Vagina (tissue), 2 donors: ENCODE measurements at regions not wholly inside any gene's neighbourhood (a gene's known extent, or its start where the extent isn't known, plus 50 kb on each side); places are given as distances from the start of the nearest gene placed in this dataset.

Source experiments
- POLR2A ChIP-seq, 2 donors: fragments of 450-650 bp; IDR thresholded peaks; one replicate each; pipeline ENCODE4 v1.6.1; 2017; ENCODE audit warnings: antibody characterized with exemption in 2 of 2, mild to moderate bottlenecking in 2 of 2, moderate library complexity in 2 of 2
- POLR2AphosphoS5 ChIP-seq, 2 donors: sonication (generic); formaldehyde crosslinking; IDR thresholded peaks; one replicate each; pipeline ENCODE4 v1.9.0; 2017; ENCODE audit warnings: antibody characterized with exemption in 2 of 2, mild to moderate bottlenecking in 2 of 2, low read depth in 1 of 2; ENCODE audit not compliant: insufficient read depth in 1 of 2
- TF ChIP-seq, protein P1 (sequence below), 3 experiments: fragments of 450-650 bp in 2 of 3; fragments of 200-600 bp in 1 of 3; sonication (generic) in 1 of 3; IDR thresholded peaks; one replicate each; pipeline ENCODE4 v1.5.1; 2017 to 2019; ENCODE audit warnings: antibody characterized with exemption in 3 of 3, mild to moderate bottlenecking in 2 of 3, moderate library complexity in 2 of 3

DNA sequence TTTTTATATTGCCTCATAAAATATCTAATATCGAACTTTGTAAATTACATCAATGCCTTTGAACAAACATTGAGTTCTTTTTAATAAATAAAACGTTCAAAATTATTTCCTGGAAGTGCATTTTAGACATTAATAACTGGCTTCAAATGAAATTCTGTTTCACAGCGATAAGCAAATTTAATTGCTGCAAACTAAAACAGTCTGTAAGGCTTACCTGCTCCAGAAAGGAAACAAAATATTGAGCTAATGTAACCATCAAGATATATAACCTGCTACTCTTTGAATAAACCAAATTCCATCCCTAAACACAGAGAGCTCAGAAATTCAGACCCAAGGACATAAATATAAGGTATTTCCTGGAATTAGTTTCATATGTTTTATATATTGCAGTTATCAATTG, 651.3 kb downstream of the MED13L start:
- TF ChIP-seq, protein P1, sequence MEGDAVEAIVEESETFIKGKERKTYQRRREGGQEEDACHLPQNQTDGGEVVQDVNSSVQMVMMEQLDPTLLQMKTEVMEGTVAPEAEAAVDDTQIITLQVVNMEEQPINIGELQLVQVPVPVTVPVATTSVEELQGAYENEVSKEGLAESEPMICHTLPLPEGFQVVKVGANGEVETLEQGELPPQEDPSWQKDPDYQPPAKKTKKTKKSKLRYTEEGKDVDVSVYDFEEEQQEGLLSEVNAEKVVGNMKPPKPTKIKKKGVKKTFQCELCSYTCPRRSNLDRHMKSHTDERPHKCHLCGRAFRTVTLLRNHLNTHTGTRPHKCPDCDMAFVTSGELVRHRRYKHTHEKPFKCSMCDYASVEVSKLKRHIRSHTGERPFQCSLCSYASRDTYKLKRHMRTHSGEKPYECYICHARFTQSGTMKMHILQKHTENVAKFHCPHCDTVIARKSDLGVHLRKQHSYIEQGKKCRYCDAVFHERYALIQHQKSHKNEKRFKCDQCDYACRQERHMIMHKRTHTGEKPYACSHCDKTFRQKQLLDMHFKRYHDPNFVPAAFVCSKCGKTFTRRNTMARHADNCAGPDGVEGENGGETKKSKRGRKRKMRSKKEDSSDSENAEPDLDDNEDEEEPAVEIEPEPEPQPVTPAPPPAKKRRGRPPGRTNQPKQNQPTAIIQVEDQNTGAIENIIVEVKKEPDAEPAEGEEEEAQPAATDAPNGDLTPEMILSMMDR (IDR thresholded peaks at IDR 0.05), result no peak
- no peak for TF ChIP-seq POLR2A (IDR thresholded peaks at IDR 0.05)
- TF ChIP-seq POLR2AphosphoS5 (IDR thresholded peaks at IDR 0.05; ENCODE audit: insufficient read depth in 1 of 2, low read depth in 1 of 2), result no peak
